Psoas muscle (tissue), 7 donors: ENCODE measurements at regions not wholly inside any gene's neighbourhood (a gene's known extent, or its start where the extent isn't known, plus 50 kb on each side); places are given as distances from the start of the nearest gene placed in this dataset.

Source experiments
- ATAC-seq, 4 donors: fragments of 200-7000 bp; cut with Tn5 transposase; one replicate each; pipeline ENCODE4 v1.9.1; 2020; ENCODE audit warnings: moderate library complexity in 3 of 4, mild to moderate bottlenecking in 2 of 4
- DNase-seq, 2 donors: peaks; one replicate each; pipeline ENCODE4 v3.0.0-alpha.2; 2020
- H3K27ac ChIP-seq: fragments of 200-600 bp; one replicate; pipeline ENCODE4 v1.8.0; 2022
- H3K27me3 ChIP-seq, 3 donors: fragments of 200-600 bp in 1 of 3; one replicate each; pipeline versions ENCODE4 v1.6.1 to v1.8.0; 2013 to 2022; ENCODE audit warnings: low read length in 2 of 3, mild to moderate bottlenecking in 2 of 3, moderate library complexity in 1 of 3; ENCODE audit not compliant: insufficient read depth in 3 of 3
- H3K36me3 ChIP-seq, 2 donors: fragments of 200-600 bp in 1 of 2; one replicate each; pipeline versions ENCODE4 v1.6.1 to v1.8.0; 2013 to 2022; ENCODE audit warnings: low read depth in 1 of 2, mild to moderate bottlenecking in 1 of 2, moderate library complexity in 1 of 2; ENCODE audit not compliant: insufficient read depth in 1 of 2
- H3K4me1 ChIP-seq: fragments of 200-600 bp; one replicate; pipeline ENCODE4 v1.8.0; 2022
- H3K4me3 ChIP-seq: fragments of 200-600 bp; one replicate; pipeline ENCODE4 v1.8.0; 2022; ENCODE audit warnings: mild to moderate bottlenecking
- H3K9me3 ChIP-seq: fragments of 200-600 bp; one replicate; pipeline ENCODE4 v1.8.0; 2022
- CTCF ChIP-seq: fragments of 200-600 bp; IDR thresholded peaks from one replicate; pipeline ENCODE4 v1.8.0; 2022; ENCODE audit warnings: antibody characterized with exemption
- WGBS, 3 donors: extraction: QIAGEN DNeasy Blood & Tissue Kit; methylation state at CpG; one replicate each; pipeline versions ENCODE4 v1.1.6 to v1.1.7; 2013; 5-methylcytosine and 5-hydroxymethylcytosine counted together
- intact Hi-C, 2 donors: fragments of 100-400 bp; cut with DNase I; formaldehyde crosslinking; loops; one replicate each; pipeline versions ENCODE4 v1.11.0 to v1.14.2; 2022
- donor health status: healthy with polysubstance abuse.
- donor health status: DM: no; HTN: no; CAD: no; lungs with moderate emphysema.
- donor health status: Bipolar disorder and iron deficiency.
- donor health status: healthy.
- donor health status: DM: yes; HTN: yes; CAD: no.
- donor health status: DM: no; HTN: no; CAD: no.
- donor health status: DM: yes; HTN: yes; CAD: no.

- ATAC-seq: no peak
- no peak overlapping the region for H3K4me3 ChIP-seq
- H3K27me3 ChIP-seq: no peaks in the 10 kb centered on the region
- no peak for DNase-seq
- no peaks in the 10 kb centered on the region for H3K4me1 ChIP-seq
- H3K9me3 ChIP-seq: no peaks in the 10 kb centered on the region
- H3K36me3 ChIP-seq: no peaks in the 10 kb centered on the region
- H3K27ac ChIP-seq: no peak overlapping the region
- intact Hi-C loops: no loop called here
- TF ChIP-seq CTCF: no peak
Measured at GRCh38 chr14:43123544-43123943, 1383.5 kb downstream of the FSCB start.

GRCh38 chr14:43119672-43120071 is 1387.4 kb downstream of the FSCB start:
- no peaks in the 10 kb centered on the region for H3K36me3 ChIP-seq
- no peak for TF ChIP-seq CTCF
- no peak overlapping the region for H3K27ac ChIP-seq
- WGBS, 3 donors: 25 to 72% (median 50%) methylated on average over 1 of the region's 1 CpG
- intact Hi-C loops: no loop called here
- H3K4me3 ChIP-seq: no peak overlapping the region
- no peaks in the 10 kb centered on the region for H3K27me3 ChIP-seq
- no peaks in the 10 kb centered on the region for H3K9me3 ChIP-seq
- no peaks in the 10 kb centered on the region for H3K4me1 ChIP-seq
- ATAC-seq (no peak), DNase-seq (no peak)

- ATAC-seq: no peak
- Histone ChIP-seq H3K36me3 (no peaks in the 10 kb centered on the region), H3K4me1 (no peaks in the 10 kb centered on the region), H3K4me3 (no peak overlapping the region), H3K27ac (no peak overlapping the region), H3K9me3 (no peaks in the 10 kb centered on the region), H3K27me3 (no peaks in the 10 kb centered on the region)
- TF ChIP-seq CTCF: no peak
- 70 to 79% (median 72%) methylated on average over 3 of the region's 3 CpGs for WGBS, 3 donors
- intact Hi-C loops: no loop called here
- DNase-seq: no peak
Measured at GRCh38 chr14:43116341-43116740, 1390.7 kb downstream of the FSCB start.

- no peak overlapping the region for H3K27ac ChIP-seq
- no peak for TF ChIP-seq CTCF
- no peaks in the 10 kb centered on the region for H3K4me1 ChIP-seq
- intact Hi-C loops: no loop called here
- H3K4me3 ChIP-seq: no peak overlapping the region
- H3K9me3 ChIP-seq: no peaks in the 10 kb centered on the region
- WGBS, 3 donors: 49 to 63% (median 58%) methylated on average over 2 of the region's 2 CpGs
- DNase-seq (no peak), ATAC-seq (no peak)
- no peaks in the 10 kb centered on the region for H3K27me3 ChIP-seq
- no peaks in the 10 kb centered on the region for H3K36me3 ChIP-seq
Measured at GRCh38 chr14:43105305-43105704, 1401.8 kb downstream of the FSCB start.

GRCh38 chr14:43090380-43090779 is 1416.7 kb downstream of the FSCB start:
- Histone ChIP-seq H3K4me1 (no peaks in the 10 kb centered on the region), H3K27me3 (no peaks in the 10 kb centered on the region), H3K4me3 (no peak overlapping the region), H3K9me3 (peaks cover 9% of the 10 kb centered on the region), H3K27ac (no peak overlapping the region), H3K36me3 (no peaks in the 10 kb centered on the region)
- no peak for TF ChIP-seq CTCF
- ATAC-seq (no peak), DNase-seq (no peak)
- WGBS, 3 donors: 85 to 90% (median 86%) methylated on average over 1 of the region's 1 CpG
- intact Hi-C loops: no loop called here
